ENCODE measurements at regions not wholly inside any gene's neighbourhood (a gene's known extent, or its start where the extent isn't known, plus 50 kb on each side); places are given as distances from the start of the nearest gene placed in this dataset.

- no peak overlapping the region for H3K4me2 ChIP-seq (ENCODE audit: control insufficient read depth, insufficient read depth)
- H4K20me1 ChIP-seq (ENCODE audit: control insufficient read depth, insufficient read depth): no peaks in the 10 kb centered on the region
- RAD21 ChIA-PET (ENCODE audit: unreplicated experiment): no interaction called here
- SMC1A ChIA-PET (ENCODE audit: uncharacterized antibody, unreplicated experiment): interaction anchor here (0.6 to 1.6 kb wide), 2 partner anchors 42 to 46 kb away, joined by 3 to 4 read pairs; no protein-coding TSS in a partner anchor
- DNase-seq (ENCODE audit: low read depth, low spot score): no peak
- ATAC-seq: no peak
- 0% methylated on average over 1 of the region's 1 CpG for WGBS (ENCODE audit: insufficient coverage, insufficient replicate concordance, low lambda C conversion rate, missing lambda C conversion rate)
- POLR2A ChIA-PET: no interaction called here
- CTCF ChIA-PET: interaction anchor here (1.3 kb wide), 2 partner anchors 59 to 132 kb away, joined by 3 to 5 read pairs; no protein-coding TSS in a partner anchor
- no peaks in the 10 kb centered on the region; a peak in 1 of 4 replicates for H3K27me3 ChIP-seq (replicated peaks in 1 of 2; ENCODE audit: control insufficient read depth in 2 of 2, insufficient read depth in 2 of 2, low read length in 1 of 2)
- no peaks in the 10 kb centered on the region for H3K4me1 ChIP-seq (ENCODE audit: control insufficient read depth, insufficient read depth, low read length)
- intact Hi-C loops (cut with micrococcal nuclease; ENCODE audit: unreplicated experiment): no loop called here
- H3K36me3 ChIP-seq (ENCODE audit: control insufficient read depth in 2 of 2, insufficient read depth in 2 of 2, low read length in 1 of 2): no peaks in the 10 kb centered on the region
- FAIRE-seq: no peak
- H3K9ac ChIP-seq (ENCODE audit: control insufficient read depth, insufficient read depth, low read length): no peak overlapping the region
- in situ Hi-C loops (cut with MboI): loop anchor here (5.0 kb wide), 1 partner anchor 262 kb away; no protein-coding TSS in a partner anchor
- H3K4me3 ChIP-seq: no peak overlapping the region
- TF ChIP-seq ASH2L (IDR thresholded peaks at IDR 0.05; ENCODE audit: borderline replicate concordance, low read depth) (no peak), EP300 (IDR thresholded peaks at IDR 0.05; ENCODE audit: borderline replicate concordance in 1 of 2, control insufficient read depth in 1 of 2, low read depth in 2 of 2, low read length in 2 of 2) (no peak), CHD4 (IDR thresholded peaks at IDR 0.05) (no peak), IRF5 (IDR thresholded peaks at IDR 0.05; ENCODE audit: borderline replicate concordance) (no peak)
- H3K79me2 ChIP-seq (ENCODE audit: control insufficient read depth, insufficient read depth, low read length): no peaks in the 10 kb centered on the region
- BruUV-seq (replicated peaks): no TSS peak
- H3K9me3 ChIP-seq (replicated peaks; ENCODE audit: control insufficient read depth, insufficient read depth, low read length): no peaks in the 10 kb centered on the region
- no peak overlapping the region for H2AFZ ChIP-seq (ENCODE audit: control insufficient read depth, low read depth, low read length)
- H3K27ac ChIP-seq (ENCODE audit: control insufficient read depth, insufficient read depth): no peak overlapping the region
Measured at GRCh38 chr7:32215697-32216096, 145.5 kb upstream of the PDE1C start.

GRCh38 chr7:32214913-32215312 is 144.7 kb upstream of the PDE1C start:
- no TSS peak for BruUV-seq (replicated peaks)
- in situ Hi-C loops (cut with MboI) (loop anchor here (5.0 kb wide), 2 partner anchors 132 to 262 kb away; no protein-coding TSS in a partner anchor), intact Hi-C loops (cut with micrococcal nuclease; ENCODE audit: unreplicated experiment) (no loop called here)
- ChIA-PET SMC1A (ENCODE audit: uncharacterized antibody, unreplicated experiment) (no interaction called here), RAD21 (ENCODE audit: unreplicated experiment) (no interaction called here), CTCF (no interaction called here), POLR2A (no interaction called here)
- Histone ChIP-seq H3K4me1 (ENCODE audit: control insufficient read depth, insufficient read depth, low read length) (no peaks in the 10 kb centered on the region), H3K27ac (ENCODE audit: control insufficient read depth, insufficient read depth) (no peak overlapping the region), H3K9me3 (replicated peaks; ENCODE audit: control insufficient read depth, insufficient read depth, low read length) (no peaks in the 10 kb centered on the region), H4K20me1 (ENCODE audit: control insufficient read depth, insufficient read depth) (no peaks in the 10 kb centered on the region), H3K79me2 (ENCODE audit: control insufficient read depth, insufficient read depth, low read length) (no peaks in the 10 kb centered on the region), H3K4me2 (ENCODE audit: control insufficient read depth, insufficient read depth) (no peak overlapping the region), H3K4me3 (no peak overlapping the region), H3K27me3 (replicated peaks in 1 of 2; ENCODE audit: control insufficient read depth in 2 of 2, insufficient read depth in 2 of 2, low read length in 1 of 2) (no peaks in the 10 kb centered on the region; a peak in 1 of 4 replicates), H3K36me3 (ENCODE audit: control insufficient read depth in 2 of 2, insufficient read depth in 2 of 2, low read length in 1 of 2) (no peaks in the 10 kb centered on the region), H2AFZ (ENCODE audit: control insufficient read depth, low read depth, low read length) (no peak overlapping the region), H3K9ac (ENCODE audit: control insufficient read depth, insufficient read depth, low read length) (no peak overlapping the region)
- no peak for ATAC-seq
- no peak for DNase-seq (ENCODE audit: low read depth, low spot score)
- no peak for FAIRE-seq
- 27% methylated on average over 4 of the region's 4 CpGs for WGBS (ENCODE audit: insufficient coverage, insufficient replicate concordance, low lambda C conversion rate, missing lambda C conversion rate)
- TF ChIP-seq CTCF (IDR thresholded peaks at IDR 0.05 in 2 of 3, conservative IDR thresholded peaks at IDR 0.05 in 1 of 3; ENCODE audit: control insufficient read depth in 2 of 3, extremely low read depth in 1 of 3, insufficient read depth in 1 of 3, low read depth in 3 of 3, low read length in 3 of 3): no peak
- TF ChIP-seq HSF1 (IDR thresholded peaks at IDR 0.05; ENCODE audit: low read depth, low read length): no peak
- TF ChIP-seq YBX1 (IDR thresholded peaks at IDR 0.05): no peak
- TF ChIP-seq ZNF622 (IDR thresholded peaks at IDR 0.05): no peak
- no peak for TF ChIP-seq MTA3 (IDR thresholded peaks at IDR 0.05; ENCODE audit: borderline replicate concordance, low read length)
- TF ChIP-seq SIX5 (IDR thresholded peaks at IDR 0.05; ENCODE audit: low read depth, low read length, severe bottlenecking): no peak
- no peak for TF ChIP-seq BACH1 (IDR thresholded peaks at IDR 0.05; ENCODE audit: borderline replicate concordance)
- TF ChIP-seq RB1 (IDR thresholded peaks at IDR 0.05; ENCODE audit: borderline replicate concordance): no peak
- TF ChIP-seq RFX5 (IDR thresholded peaks at IDR 0.05; ENCODE audit: low read depth, low read length): no peak
